ENCODE measurements at regions not wholly inside any gene's neighbourhood (a gene's known extent, or its start where the extent isn't known, plus 50 kb on each side); places are given as distances from the start of the nearest gene placed in this dataset.

GRCh38 chr6:144352331-144352730 lies 67.2 kb downstream of the UTRN start (continued):
- no peak for TF ChIP-seq NFKB2 (CRISPR knock-in tag; IDR thresholded peaks at IDR 0.05; ENCODE audit: borderline replicate concordance)
- no peak for TF ChIP-seq CBFB (CRISPR knock-in tag; IDR thresholded peaks at IDR 0.05)
- TF ChIP-seq RBM22 (optimal IDR thresholded peaks at IDR 0.05; ENCODE audit: low read length), result no peak
- no peak for TF ChIP-seq ZFP62 (CRISPR knock-in tag; IDR thresholded peaks at IDR 0.05)
- TF ChIP-seq HHEX (CRISPR knock-in tag; IDR thresholded peaks at IDR 0.05), result no peak
- TF ChIP-seq, protein P1, sequence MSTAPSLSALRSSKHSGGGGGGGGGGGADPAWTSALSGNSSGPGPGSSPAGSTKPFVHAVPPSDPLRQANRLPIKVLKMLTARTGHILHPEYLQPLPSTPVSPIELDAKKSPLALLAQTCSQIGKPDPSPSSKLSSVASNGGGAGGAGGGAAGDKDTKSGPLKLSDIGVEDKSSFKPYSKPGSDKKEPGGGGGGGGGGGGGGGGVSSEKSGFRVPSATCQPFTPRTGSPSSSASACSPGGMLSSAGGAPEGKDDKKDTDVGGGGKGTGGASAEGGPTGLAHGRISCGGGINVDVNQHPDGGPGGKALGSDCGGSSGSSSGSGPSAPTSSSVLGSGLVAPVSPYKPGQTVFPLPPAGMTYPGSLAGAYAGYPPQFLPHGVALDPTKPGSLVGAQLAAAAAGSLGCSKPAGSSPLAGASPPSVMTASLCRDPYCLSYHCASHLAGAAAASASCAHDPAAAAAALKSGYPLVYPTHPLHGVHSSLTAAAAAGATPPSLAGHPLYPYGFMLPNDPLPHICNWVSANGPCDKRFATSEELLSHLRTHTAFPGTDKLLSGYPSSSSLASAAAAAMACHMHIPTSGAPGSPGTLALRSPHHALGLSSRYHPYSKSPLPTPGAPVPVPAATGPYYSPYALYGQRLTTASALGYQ (CRISPR knock-in tag; IDR thresholded peaks at IDR 0.05), result no peak

DNA sequence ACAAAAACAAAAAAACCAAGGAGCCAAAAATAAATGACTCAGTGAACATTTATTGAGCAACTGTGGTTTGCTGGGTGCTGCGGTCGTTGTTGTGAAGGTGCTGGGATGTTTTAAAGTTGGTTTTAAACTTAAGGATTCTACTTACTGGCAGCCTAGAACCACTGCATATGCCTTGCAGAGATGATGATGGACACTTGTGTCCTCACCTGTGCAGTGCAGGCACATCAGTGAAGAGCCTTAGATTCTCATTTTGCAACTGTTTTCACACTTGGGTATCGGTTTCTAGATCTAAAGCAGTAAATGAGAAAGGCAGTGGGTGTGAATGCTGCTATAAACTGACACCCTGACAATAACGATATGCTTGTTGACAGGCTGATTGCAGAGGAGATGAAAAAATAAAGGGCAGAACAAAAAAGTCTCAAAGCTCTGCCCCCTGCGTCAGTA lies 68.8 kb downstream of the UTRN start:
- DNase-seq (ENCODE audit: low spot score) (no peak), FAIRE-seq (no peak), ATAC-seq (no peak)
- Histone ChIP-seq H3K9me3 (ENCODE audit: low read length) (no peaks in the 10 kb centered on the region), H3K9ac (ENCODE audit: insufficient read depth, low read depth, low read length) (no peak overlapping the region), H3K79me2 (ENCODE audit: insufficient read depth, low read length) (peaks cover 96% of the 10 kb centered on the region), H3K36me3 (replicated peaks in 1 of 2; ENCODE audit: control insufficient read depth in 1 of 2, insufficient read depth in 2 of 2, low read length in 2 of 2) (peaks cover 3 to 8% of the 10 kb centered on the region in 2 experiments), H3K4me3 (replicated peaks in 1 of 3; ENCODE audit: insufficient read depth in 1 of 3, low read depth in 2 of 3, low read length in 3 of 3) (no peak overlapping the region), H4K20me1 (ENCODE audit: insufficient read depth, low read length) (peaks cover 20% of the 10 kb centered on the region), H3K27ac (ENCODE audit: extremely low read length, insufficient read depth, low read length) (peak overlapping the region; percentile 4), H3K27me3 (ENCODE audit: control insufficient read depth in 1 of 2, insufficient read depth in 2 of 2, low read length in 2 of 2) (no peaks in the 10 kb centered on the region), H2AFZ (ENCODE audit: low read length) (no peak overlapping the region), H3K4me1 (ENCODE audit: insufficient read depth, low read length) (peaks cover 43% of the 10 kb centered on the region), H3K4me2 (ENCODE audit: low read depth, low read length) (no peak overlapping the region)
- BruUV-seq (replicated peaks), result no TSS peak
- TF ChIP-seq ATRX (CRISPR knock-in tag; IDR thresholded peaks at IDR 0.05; ENCODE audit: borderline replicate concordance) (no peak), HNF1B (CRISPR knock-in tag; IDR thresholded peaks at IDR 0.05) (0 out of 2 replicates have a peak, but pooled peaks have one; percentile 9)
- POLR2A ChIA-PET, result no interaction called here
- 94% methylated on average over 5 of the region's 5 CpGs for WGBS (ENCODE audit: low lambda C conversion rate)
- in situ Hi-C loops (cut with HindIII; ENCODE audit: extremely low pct_ligation_motif_present, low pct_unique_long_range_greater_than_20kb) (no loop called here), intact Hi-C loops (cut with micrococcal nuclease; ENCODE audit: unreplicated experiment) (no loop called here)
- CTCF ChIA-PET (ENCODE audit: low intra/inter-chr PET ratio, low total read pairs), result no interaction called here

Data from HepG2 (cell line).